OCI-LY7 (cell line): ENCODE measurements at regions not wholly inside any gene's neighbourhood (a gene's known extent, or its start where the extent isn't known, plus 50 kb on each side); places are given as distances from the start of the nearest gene placed in this dataset.

Experiments used
- CTCF ChIP-seq: fragments of 200-600 bp; sonication (generic); conservative IDR thresholded peaks from 2 replicates; pipeline ENCODE4 v1.5.1; 2014; ENCODE audit warnings: mild to moderate bottlenecking, antibody characterized with exemption, low read length, moderate library complexity, mixed read lengths
- EZH2phosphoT487 ChIP-seq: fragments of 200-600 bp; sonication (generic); IDR thresholded peaks from 2 replicates; pipeline ENCODE4 v1.6.1; 2018; ENCODE audit warnings: low read depth, borderline replicate concordance, mild to moderate bottlenecking, mixed run types, antibody characterized with exemption, low read length, moderate library complexity, mixed read lengths

GRCh38 chr2:188889187-188889586 is 85.0 kb upstream of the COL3A1 start:
- TF ChIP-seq CTCF, result no peak
- no peak for TF ChIP-seq EZH2phosphoT487
